ENCODE measurements at regions not wholly inside any gene's neighbourhood (a gene's known extent, or its start where the extent isn't known, plus 50 kb on each side); places are given as distances from the start of the nearest gene placed in this dataset.
"Not testable (repeated sequence)": the region's sequence is repeated elsewhere in the genome, so short reads cannot be mapped to it uniquely, and the experiment has no call there.

GRCh38 chr14:42523666-42524065 is 917.0 kb downstream of the LRFN5 start:
- DNase-seq (ENCODE audit: low read depth, low spot score), result no peak

GRCh38 chr14:42517806-42518500 is 911.3 kb downstream of the LRFN5 start:
- no peak for DNase-seq (ENCODE audit: low read depth, low spot score)

GRCh38 chr14:42513837-42514236 is 907.2 kb downstream of the LRFN5 start:
- DNase-seq (ENCODE audit: low read depth, low spot score), result no peak

GRCh38 chr14:42510071-42510470 is 903.4 kb downstream of the LRFN5 start:
- no peak for DNase-seq (ENCODE audit: low read depth, low spot score)

- no peak for DNase-seq (ENCODE audit: low read depth, low spot score)
Measured at GRCh38 chr14:42508209-42508946, 901.7 kb downstream of the LRFN5 start.

- DNase-seq (ENCODE audit: low read depth, low spot score), result no peak
Measured at GRCh38 chr14:42504433-42504832, 897.8 kb downstream of the LRFN5 start.

GRCh38 chr14:42499137-42499536 is 892.5 kb downstream of the LRFN5 start:
- DNase-seq (ENCODE audit: low read depth, low spot score), result no peak

GRCh38 chr14:42490536-42490935 is 883.9 kb downstream of the LRFN5 start:
- DNase-seq (ENCODE audit: low read depth, low spot score), result no peak

- no peak for DNase-seq (ENCODE audit: low read depth, low spot score)
Measured at GRCh38 chr14:42488965-42489364, 882.3 kb downstream of the LRFN5 start.

- DNase-seq (ENCODE audit: low read depth, low spot score), result not testable (repeated sequence)
Measured at GRCh38 chr14:42482345-42482971, 875.8 kb downstream of the LRFN5 start.

- not testable (repeated sequence) for DNase-seq (ENCODE audit: low read depth, low spot score)
Measured at GRCh38 chr14:42481714-42482113, 875.0 kb downstream of the LRFN5 start.

- DNase-seq (ENCODE audit: low read depth, low spot score), result no peak
Measured at GRCh38 chr14:42480255-42480654, 873.6 kb downstream of the LRFN5 start.

GRCh38 chr14:42475289-42475688 is 868.6 kb downstream of the LRFN5 start:
- DNase-seq (ENCODE audit: low read depth, low spot score), result no peak

- no peak for DNase-seq (ENCODE audit: low read depth, low spot score)
Measured at GRCh38 chr14:42470427-42470719, 863.7 kb downstream of the LRFN5 start.

- DNase-seq (ENCODE audit: low read depth, low spot score), result no peak
Measured at GRCh38 chr14:42469637-42470426, 863.2 kb downstream of the LRFN5 start.

- DNase-seq (ENCODE audit: low read depth, low spot score), result no peak
Measured at GRCh38 chr14:42460673-42461072, 854.0 kb downstream of the LRFN5 start.

GRCh38 chr14:42459171-42459685 is 852.6 kb downstream of the LRFN5 start:
- DNase-seq (ENCODE audit: low read depth, low spot score), result no peak

GRCh38 chr14:42441615-42442014 is 834.9 kb downstream of the LRFN5 start:
- no peak for DNase-seq (ENCODE audit: low read depth, low spot score)

GRCh38 chr14:42437809-42438208 is 831.1 kb downstream of the LRFN5 start:
- DNase-seq (ENCODE audit: low read depth, low spot score), result no peak

- no peak for DNase-seq (ENCODE audit: low read depth, low spot score)
Measured at GRCh38 chr14:42429401-42429800, 822.7 kb downstream of the LRFN5 start.

- no peak for DNase-seq (ENCODE audit: low read depth, low spot score)
Measured at GRCh38 chr14:42428996-42429395, 822.3 kb downstream of the LRFN5 start.

- DNase-seq (ENCODE audit: low read depth, low spot score), result no peak
Measured at GRCh38 chr14:42424501-42424900, 817.8 kb downstream of the LRFN5 start.
